Panc1 (cell line): ENCODE measurements at regions not wholly inside any gene's neighbourhood (a gene's known extent, or its start where the extent isn't known, plus 50 kb on each side); places are given as distances from the start of the nearest gene placed in this dataset.

Experiments
- POLR2AphosphoS5 ChIP-seq: IDR thresholded peaks from 2 replicates; pipeline ENCODE4 v1.6.1; 2012; ENCODE audit warnings: mild to moderate bottlenecking, low read depth, low read length, moderate library complexity
- TF ChIP-seq, protein P1 (sequence below): fragments of 450-650 bp; IDR thresholded peaks from 2 replicates; pipeline ENCODE4 v1.5.1; 2017; ENCODE audit warnings: mild to moderate bottlenecking
- TF ChIP-seq, protein P2 (sequence below), 2 experiments: IDR thresholded peaks; 2 replicates each; pipeline ENCODE4 v1.6.1; 2011 to 2012; ENCODE audit warnings: low read depth in 2 of 2, control low read depth in 1 of 2, low read length in 1 of 2, mild to moderate bottlenecking in 1 of 2, moderate library complexity in 1 of 2; ENCODE audit not compliant: insufficient read depth in 1 of 2

- TF ChIP-seq, protein P1, sequence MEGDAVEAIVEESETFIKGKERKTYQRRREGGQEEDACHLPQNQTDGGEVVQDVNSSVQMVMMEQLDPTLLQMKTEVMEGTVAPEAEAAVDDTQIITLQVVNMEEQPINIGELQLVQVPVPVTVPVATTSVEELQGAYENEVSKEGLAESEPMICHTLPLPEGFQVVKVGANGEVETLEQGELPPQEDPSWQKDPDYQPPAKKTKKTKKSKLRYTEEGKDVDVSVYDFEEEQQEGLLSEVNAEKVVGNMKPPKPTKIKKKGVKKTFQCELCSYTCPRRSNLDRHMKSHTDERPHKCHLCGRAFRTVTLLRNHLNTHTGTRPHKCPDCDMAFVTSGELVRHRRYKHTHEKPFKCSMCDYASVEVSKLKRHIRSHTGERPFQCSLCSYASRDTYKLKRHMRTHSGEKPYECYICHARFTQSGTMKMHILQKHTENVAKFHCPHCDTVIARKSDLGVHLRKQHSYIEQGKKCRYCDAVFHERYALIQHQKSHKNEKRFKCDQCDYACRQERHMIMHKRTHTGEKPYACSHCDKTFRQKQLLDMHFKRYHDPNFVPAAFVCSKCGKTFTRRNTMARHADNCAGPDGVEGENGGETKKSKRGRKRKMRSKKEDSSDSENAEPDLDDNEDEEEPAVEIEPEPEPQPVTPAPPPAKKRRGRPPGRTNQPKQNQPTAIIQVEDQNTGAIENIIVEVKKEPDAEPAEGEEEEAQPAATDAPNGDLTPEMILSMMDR, result no peak
- TF ChIP-seq, protein P2, sequence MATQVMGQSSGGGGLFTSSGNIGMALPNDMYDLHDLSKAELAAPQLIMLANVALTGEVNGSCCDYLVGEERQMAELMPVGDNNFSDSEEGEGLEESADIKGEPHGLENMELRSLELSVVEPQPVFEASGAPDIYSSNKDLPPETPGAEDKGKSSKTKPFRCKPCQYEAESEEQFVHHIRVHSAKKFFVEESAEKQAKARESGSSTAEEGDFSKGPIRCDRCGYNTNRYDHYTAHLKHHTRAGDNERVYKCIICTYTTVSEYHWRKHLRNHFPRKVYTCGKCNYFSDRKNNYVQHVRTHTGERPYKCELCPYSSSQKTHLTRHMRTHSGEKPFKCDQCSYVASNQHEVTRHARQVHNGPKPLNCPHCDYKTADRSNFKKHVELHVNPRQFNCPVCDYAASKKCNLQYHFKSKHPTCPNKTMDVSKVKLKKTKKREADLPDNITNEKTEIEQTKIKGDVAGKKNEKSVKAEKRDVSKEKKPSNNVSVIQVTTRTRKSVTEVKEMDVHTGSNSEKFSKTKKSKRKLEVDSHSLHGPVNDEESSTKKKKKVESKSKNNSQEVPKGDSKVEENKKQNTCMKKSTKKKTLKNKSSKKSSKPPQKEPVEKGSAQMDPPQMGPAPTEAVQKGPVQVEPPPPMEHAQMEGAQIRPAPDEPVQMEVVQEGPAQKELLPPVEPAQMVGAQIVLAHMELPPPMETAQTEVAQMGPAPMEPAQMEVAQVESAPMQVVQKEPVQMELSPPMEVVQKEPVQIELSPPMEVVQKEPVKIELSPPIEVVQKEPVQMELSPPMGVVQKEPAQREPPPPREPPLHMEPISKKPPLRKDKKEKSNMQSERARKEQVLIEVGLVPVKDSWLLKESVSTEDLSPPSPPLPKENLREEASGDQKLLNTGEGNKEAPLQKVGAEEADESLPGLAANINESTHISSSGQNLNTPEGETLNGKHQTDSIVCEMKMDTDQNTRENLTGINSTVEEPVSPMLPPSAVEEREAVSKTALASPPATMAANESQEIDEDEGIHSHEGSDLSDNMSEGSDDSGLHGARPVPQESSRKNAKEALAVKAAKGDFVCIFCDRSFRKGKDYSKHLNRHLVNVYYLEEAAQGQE (IDR thresholded peaks at IDR 0.05; ENCODE audit: insufficient read depth in 1 of 2, low read depth in 2 of 2, low read length in 1 of 2), result no peak
- TF ChIP-seq POLR2AphosphoS5, result no peak
Measured at GRCh38 chr1:194013561-194013960, 827.1 kb upstream of the B3GALT2 start.
